ENCODE measurements at regions not wholly inside any gene's neighbourhood (a gene's known extent, or its start where the extent isn't known, plus 50 kb on each side); places are given as distances from the start of the nearest gene placed in this dataset.

- TF ChIP-seq CTCF (IDR thresholded peaks at IDR 0.05): no peak
- H3K9me3 Mint-ChIP-seq: no peaks in the 10 kb centered on the region
- no peaks in the 10 kb centered on the region for H3K4me1 Mint-ChIP-seq (ENCODE audit: low read depth)
- H3K36me3 Mint-ChIP-seq (ENCODE audit: low read depth): no peaks in the 10 kb centered on the region
- H3K27me3 Mint-ChIP-seq (ENCODE audit: insufficient read depth): peaks cover 40% of the 10 kb centered on the region
- no peak overlapping the region for H3K27ac Mint-ChIP-seq
- H3K4me3 Mint-ChIP-seq: no peak overlapping the region
- DNase-seq: no peak
Measured at GRCh38 chr18:46315161-46315560, 211.0 kb downstream of the HAUS1 start.

GRCh38 chr18:46318356-46318755, 214.2 kb downstream of the HAUS1 start:
- Mint-ChIP-seq H3K9me3 (no peaks in the 10 kb centered on the region), H3K4me3 (no peak overlapping the region), H3K27ac (no peak overlapping the region), H3K36me3 (ENCODE audit: low read depth) (no peaks in the 10 kb centered on the region), H3K4me1 (ENCODE audit: low read depth) (peaks cover 22% of the 10 kb centered on the region), H3K27me3 (ENCODE audit: insufficient read depth) (peaks cover 30% of the 10 kb centered on the region)
- TF ChIP-seq CTCF (IDR thresholded peaks at IDR 0.05): no peak
- no peak for DNase-seq

- Mint-ChIP-seq H3K9me3 (no peaks in the 10 kb centered on the region), H3K4me1 (ENCODE audit: low read depth) (peaks cover 22% of the 10 kb centered on the region), H3K36me3 (ENCODE audit: low read depth) (no peaks in the 10 kb centered on the region), H3K4me3 (no peak overlapping the region), H3K27me3 (ENCODE audit: insufficient read depth) (peaks cover 22% of the 10 kb centered on the region), H3K27ac (no peak overlapping the region)
- no peak for DNase-seq
- no peak for TF ChIP-seq CTCF (IDR thresholded peaks at IDR 0.05)
Measured at GRCh38 chr18:46319783-46320182, 215.6 kb downstream of the HAUS1 start.

- H3K4me1 Mint-ChIP-seq (ENCODE audit: low read depth): peaks cover 22% of the 10 kb centered on the region
- no peak for DNase-seq
- no peaks in the 10 kb centered on the region for H3K36me3 Mint-ChIP-seq (ENCODE audit: low read depth)
- H3K9me3 Mint-ChIP-seq: no peaks in the 10 kb centered on the region
- H3K4me3 Mint-ChIP-seq: no peak overlapping the region
- no peak overlapping the region for H3K27ac Mint-ChIP-seq
- H3K27me3 Mint-ChIP-seq (ENCODE audit: insufficient read depth): peaks cover 17% of the 10 kb centered on the region
- TF ChIP-seq CTCF (IDR thresholded peaks at IDR 0.05): peak; percentile 39
Measured at GRCh38 chr18:46320297-46320696, 216.1 kb downstream of the HAUS1 start.

GRCh38 chr18:46320928-46321711, 216.9 kb downstream of the HAUS1 start:
- DNase-seq: peak; percentile 53
- Mint-ChIP-seq H3K36me3 (ENCODE audit: low read depth) (no peaks in the 10 kb centered on the region), H3K4me3 (no peak overlapping the region), H3K9me3 (no peaks in the 10 kb centered on the region), H3K27me3 (ENCODE audit: insufficient read depth) (peaks cover 12% of the 10 kb centered on the region), H3K4me1 (ENCODE audit: low read depth) (peaks cover 22% of the 10 kb centered on the region), H3K27ac (peak overlapping the region; percentile 7; the same call in 1 of the 2 replicates)
- TF ChIP-seq CTCF (IDR thresholded peaks at IDR 0.05): no peak
